T-helper 2 cell treated with Interferon-gamma antibody and Interleukin-4, amounts not matched to agents 5 μg/mL and 100 μg/mL, for 36 hours (primary cell): ENCODE measurements at regions not wholly inside any gene's neighbourhood (a gene's known extent, or its start where the extent isn't known, plus 50 kb on each side); places are given as distances from the start of the nearest gene placed in this dataset.
"Not testable (repeated sequence)": the region's sequence is repeated elsewhere in the genome, so short reads cannot be mapped to it uniquely, and the experiment has no call there.

Experiments
- DNase-seq: peaks from one replicate; pipeline ENCODE4 v3.0.0; 2021; ENCODE audit warnings: low spot score
- H3K27ac Mint-ChIP-seq: one replicate; pipeline ENCODE4 v1.8.0; 2021; ENCODE audit warnings: mild to moderate bottlenecking, mixed read lengths
- H3K27me3 Mint-ChIP-seq: one replicate; pipeline ENCODE4 v1.8.0; 2021; ENCODE audit warnings: low read depth, mixed read lengths
- H3K36me3 Mint-ChIP-seq: one replicate; pipeline ENCODE4 v1.8.0; 2021; ENCODE audit warnings: low read depth, mixed read lengths
- H3K4me1 Mint-ChIP-seq: one replicate; pipeline ENCODE4 v1.8.0; 2021; ENCODE audit warnings: low read depth, mixed read lengths
- H3K4me3 Mint-ChIP-seq: one replicate; pipeline ENCODE4 v1.8.0; 2022; ENCODE audit warnings: mild to moderate bottlenecking, moderate library complexity, mixed read lengths
- H3K9me3 Mint-ChIP-seq: one replicate; pipeline ENCODE4 v1.8.0; 2021; ENCODE audit warnings: mixed read lengths

DNA sequence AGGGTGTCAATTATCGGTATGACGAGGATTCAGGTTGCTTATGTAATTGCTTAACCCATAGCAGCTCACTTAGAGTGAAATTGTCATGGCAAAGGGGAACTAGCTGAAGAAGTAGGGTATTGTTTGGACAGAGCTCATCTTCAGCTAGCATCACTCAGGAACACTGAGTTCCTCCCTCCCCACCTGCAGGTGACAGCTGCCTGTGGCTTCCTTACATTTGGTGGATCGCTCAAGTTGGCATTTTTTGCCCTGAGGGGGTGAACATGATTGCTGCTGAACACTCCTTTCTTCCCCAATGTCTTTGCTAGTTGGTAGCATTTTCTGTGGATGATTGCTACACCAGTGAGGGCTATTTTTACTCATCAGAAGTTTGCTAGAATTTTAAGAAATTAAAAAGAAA, 86.7 kb upstream of the THUMPD2 start:
- no peak overlapping the region for H3K4me3 Mint-ChIP-seq
- peaks cover 5% of the 10 kb centered on the region for H3K9me3 Mint-ChIP-seq
- H3K27ac Mint-ChIP-seq: no peak overlapping the region
- no peaks in the 10 kb centered on the region for H3K4me1 Mint-ChIP-seq
- no peaks in the 10 kb centered on the region for H3K27me3 Mint-ChIP-seq
- no peaks in the 10 kb centered on the region for H3K36me3 Mint-ChIP-seq
- no peak for DNase-seq

DNA sequence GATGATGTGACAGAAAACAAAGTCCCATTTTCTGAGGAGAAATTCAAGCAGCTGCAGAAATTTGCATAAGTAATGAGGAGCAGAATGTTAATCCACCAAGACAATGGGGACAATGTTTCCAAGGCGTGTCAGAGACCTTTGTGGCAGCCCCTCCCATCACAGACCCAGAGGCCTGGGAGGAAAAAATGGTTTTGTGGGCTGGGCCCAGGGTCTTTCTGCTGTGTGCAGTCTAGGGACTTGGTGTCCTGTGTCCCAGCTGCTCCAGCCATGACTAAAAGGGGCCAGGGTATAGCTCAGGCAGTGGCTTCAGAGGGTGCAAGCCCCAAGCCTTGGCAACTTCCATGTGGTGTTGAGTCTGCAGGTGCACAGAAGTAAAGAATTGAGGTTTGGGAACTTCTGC, 84.6 kb upstream of the THUMPD2 start:
- H3K4me3 Mint-ChIP-seq, H3K4me1 Mint-ChIP-seq, H3K9me3 Mint-ChIP-seq, DNase-seq, H3K27me3 Mint-ChIP-seq, H3K27ac Mint-ChIP-seq, H3K36me3 Mint-ChIP-seq: not testable (repeated sequence)

DNA sequence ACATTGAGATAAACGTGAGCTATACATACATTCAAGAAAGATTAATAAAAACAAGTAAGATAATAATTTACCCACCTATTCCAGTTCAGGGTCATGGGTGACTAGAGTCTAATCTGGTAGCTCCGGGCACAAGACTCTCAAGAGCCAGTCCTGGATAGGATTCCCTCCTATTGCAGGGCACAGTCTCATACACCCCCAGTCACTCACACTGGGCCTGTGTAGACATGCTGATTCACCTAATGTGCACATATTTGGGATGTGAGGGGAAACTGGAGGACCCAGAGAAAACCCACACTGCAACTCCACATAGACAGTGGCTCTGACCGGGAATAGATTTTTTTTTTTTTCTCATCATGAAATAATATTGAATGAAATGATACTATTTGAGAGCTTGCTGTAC, 81.5 kb upstream of the THUMPD2 start:
- Mint-ChIP-seq H3K36me3 (no peaks in the 10 kb centered on the region), H3K27me3 (no peaks in the 10 kb centered on the region), H3K9me3 (peaks cover 5% of the 10 kb centered on the region), H3K4me1 (no peaks in the 10 kb centered on the region), H3K4me3 (no peak overlapping the region), H3K27ac (no peak overlapping the region)
- no peak for DNase-seq

DNA sequence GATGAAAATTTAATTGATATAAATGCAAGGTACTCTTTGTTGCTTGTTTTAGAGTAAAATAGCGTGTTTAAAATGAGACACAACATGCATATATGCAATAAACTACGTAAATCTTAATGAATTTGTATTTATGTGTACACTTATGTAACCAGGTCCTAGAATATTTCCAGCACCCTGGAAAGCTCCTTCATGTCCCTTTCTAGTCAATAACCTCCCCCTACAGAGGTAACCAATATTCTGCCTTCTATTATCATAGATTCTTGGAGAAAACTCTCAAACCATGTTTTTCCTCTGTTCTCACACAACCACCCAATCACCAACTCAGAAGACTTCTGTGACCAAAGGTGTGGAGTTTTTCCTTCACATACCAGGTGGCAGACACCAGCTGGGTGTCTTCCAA, 79.6 kb upstream of the THUMPD2 start:
- Mint-ChIP-seq H3K9me3 (peaks cover 5% of the 10 kb centered on the region), H3K4me3 (no peak overlapping the region), H3K36me3 (no peaks in the 10 kb centered on the region), H3K4me1 (no peaks in the 10 kb centered on the region), H3K27me3 (peaks cover 3% of the 10 kb centered on the region), H3K27ac (no peak overlapping the region)
- DNase-seq: no peak

DNA sequence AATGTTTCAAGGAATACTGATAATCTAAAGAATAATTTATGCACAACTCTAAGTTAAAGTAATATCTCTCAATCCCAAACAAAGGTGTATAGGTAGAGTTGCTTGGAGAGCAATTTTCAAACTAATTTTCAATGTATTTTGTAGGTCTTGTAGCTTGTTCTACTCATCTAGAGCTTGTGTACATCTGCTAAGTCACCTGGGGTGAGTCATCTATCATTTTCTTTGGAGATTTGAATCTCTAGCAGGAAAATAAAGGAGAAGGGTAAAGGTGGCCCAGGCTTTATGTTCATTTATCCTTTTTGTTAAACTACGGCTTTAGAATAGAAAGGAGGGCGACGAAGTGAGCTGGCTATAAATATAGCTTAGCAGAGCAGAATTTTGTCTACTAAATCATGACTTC, 76.8 kb upstream of the THUMPD2 start:
- Mint-ChIP-seq H3K4me1 (peaks cover 7% of the 10 kb centered on the region), H3K9me3 (no peaks in the 10 kb centered on the region), H3K27me3 (peaks cover 9% of the 10 kb centered on the region), H3K27ac (no peak overlapping the region), H3K36me3 (no peaks in the 10 kb centered on the region), H3K4me3 (no peak overlapping the region)
- no peak for DNase-seq

DNA sequence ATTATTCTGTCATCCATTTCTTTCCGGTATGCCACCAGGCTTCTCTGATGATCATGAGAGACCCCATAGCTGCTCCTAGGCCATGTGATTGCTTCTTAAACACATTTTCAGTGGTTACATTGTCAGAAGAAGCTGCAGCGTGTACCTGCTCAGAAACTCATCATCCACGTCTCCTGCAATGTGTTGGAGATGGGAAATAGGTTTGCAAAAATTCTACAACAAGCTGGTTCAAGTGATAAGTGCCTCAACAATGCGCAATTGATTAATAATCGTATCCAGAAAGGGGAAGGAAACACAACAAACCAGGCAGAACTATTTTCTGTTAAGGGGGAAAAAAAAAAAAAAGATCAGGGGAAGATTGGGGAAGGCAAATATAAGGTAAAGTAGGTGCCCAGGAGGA, 75.7 kb upstream of the THUMPD2 start:
- no peak overlapping the region for H3K27ac Mint-ChIP-seq
- DNase-seq: no peak
- H3K9me3 Mint-ChIP-seq: no peaks in the 10 kb centered on the region
- H3K27me3 Mint-ChIP-seq: peaks cover 11% of the 10 kb centered on the region
- no peak overlapping the region for H3K4me3 Mint-ChIP-seq
- H3K4me1 Mint-ChIP-seq: peaks cover 7% of the 10 kb centered on the region
- H3K36me3 Mint-ChIP-seq: no peaks in the 10 kb centered on the region

DNA sequence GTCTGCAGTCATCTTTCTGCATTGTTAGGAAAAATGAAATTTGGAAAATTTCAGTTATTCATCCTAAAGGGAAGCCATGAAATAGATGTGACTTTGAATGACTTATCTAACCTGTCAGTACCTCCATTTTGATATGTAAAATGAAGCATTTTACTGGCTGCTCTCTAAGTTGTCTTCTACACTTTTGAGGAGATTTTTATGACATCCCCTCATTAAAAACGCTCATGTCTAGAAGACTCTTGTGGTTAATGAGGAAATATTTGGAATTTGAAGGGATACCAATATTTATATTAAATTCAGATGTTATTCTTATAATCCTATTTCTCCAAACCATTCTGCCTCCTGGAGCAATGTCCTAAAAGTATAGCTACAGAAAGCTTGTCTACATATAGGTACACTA, 73.8 kb upstream of the THUMPD2 start:
- Mint-ChIP-seq H3K4me1 (peaks cover 7% of the 10 kb centered on the region), H3K9me3 (no peaks in the 10 kb centered on the region), H3K27me3 (peaks cover 15% of the 10 kb centered on the region), H3K27ac (no peak overlapping the region), H3K4me3 (no peak overlapping the region), H3K36me3 (no peaks in the 10 kb centered on the region)
- DNase-seq: no peak

- H3K27ac Mint-ChIP-seq: no peak overlapping the region
- H3K9me3 Mint-ChIP-seq: no peaks in the 10 kb centered on the region
- peaks cover 7% of the 10 kb centered on the region for H3K4me1 Mint-ChIP-seq
- peaks cover 15% of the 10 kb centered on the region for H3K27me3 Mint-ChIP-seq
- H3K4me3 Mint-ChIP-seq: no peak overlapping the region
- DNase-seq: no peak
- H3K36me3 Mint-ChIP-seq: no peaks in the 10 kb centered on the region
Observed at GRCh38 chr2:39851651-39852110, 72.6 kb upstream of the THUMPD2 start.

DNA sequence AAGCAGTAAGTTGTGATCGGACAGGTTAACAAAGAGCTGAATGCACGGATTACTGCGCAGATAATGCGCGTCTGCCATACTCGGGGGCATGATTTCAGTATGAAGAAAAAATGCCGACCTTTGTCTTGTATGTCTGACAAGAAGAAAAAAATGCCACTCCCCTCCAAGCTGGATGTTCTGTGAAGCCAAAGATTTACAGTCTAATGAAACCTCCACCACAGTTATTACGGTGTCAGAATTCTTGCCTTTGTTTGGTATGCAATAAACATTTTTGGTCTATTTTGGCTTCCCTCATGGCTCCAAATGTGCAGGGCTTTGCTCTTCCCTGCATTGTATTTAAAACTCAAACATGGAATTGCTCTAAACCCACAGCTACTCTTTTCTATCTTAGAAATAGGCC, 72.2 kb upstream of the THUMPD2 start:
- Mint-ChIP-seq H3K9me3 (no peaks in the 10 kb centered on the region), H3K4me3 (no peak overlapping the region), H3K27me3 (peaks cover 15% of the 10 kb centered on the region), H3K36me3 (no peaks in the 10 kb centered on the region), H3K27ac (no peak overlapping the region), H3K4me1 (peaks cover 7% of the 10 kb centered on the region)
- DNase-seq: no peak

- H3K27me3 Mint-ChIP-seq: peaks cover 15% of the 10 kb centered on the region
- H3K4me3 Mint-ChIP-seq: no peak overlapping the region
- H3K9me3 Mint-ChIP-seq: no peaks in the 10 kb centered on the region
- no peak for DNase-seq
- peaks cover 7% of the 10 kb centered on the region for H3K4me1 Mint-ChIP-seq
- no peak overlapping the region for H3K27ac Mint-ChIP-seq
- no peaks in the 10 kb centered on the region for H3K36me3 Mint-ChIP-seq
Observed at GRCh38 chr2:39849982-39850526, 71.0 kb upstream of the THUMPD2 start.

DNA sequence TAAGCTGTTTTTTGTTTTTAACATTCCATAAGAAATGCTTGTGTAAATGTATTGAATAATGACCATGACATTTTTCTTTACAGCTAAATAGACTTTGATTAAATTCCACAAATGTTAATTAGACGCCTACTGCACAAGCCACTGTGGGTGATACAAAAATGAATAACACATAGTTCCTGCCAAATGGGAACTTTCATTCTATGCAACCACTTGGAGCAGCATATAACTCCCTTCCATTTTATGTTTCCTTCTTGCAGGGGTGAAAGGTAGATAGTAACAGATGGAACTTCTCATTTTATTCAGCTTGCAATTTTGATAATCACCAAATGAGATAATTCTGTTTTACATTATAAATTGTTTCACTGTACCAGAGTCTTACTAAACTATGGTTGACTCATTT, 70.0 kb upstream of the THUMPD2 start:
- no peaks in the 10 kb centered on the region for H3K36me3 Mint-ChIP-seq
- no peak for DNase-seq
- no peak overlapping the region for H3K27ac Mint-ChIP-seq
- H3K9me3 Mint-ChIP-seq: no peaks in the 10 kb centered on the region
- H3K27me3 Mint-ChIP-seq: peaks cover 11% of the 10 kb centered on the region
- no peak overlapping the region for H3K4me3 Mint-ChIP-seq
- peaks cover 7% of the 10 kb centered on the region for H3K4me1 Mint-ChIP-seq

GRCh38 chr2:39845460-39846146, 66.5 kb upstream of the THUMPD2 start:
- Mint-ChIP-seq H3K9me3 (no peaks in the 10 kb centered on the region), H3K4me1 (no peaks in the 10 kb centered on the region), H3K27ac (no peak overlapping the region), H3K27me3 (peaks cover 6% of the 10 kb centered on the region), H3K4me3 (no peak overlapping the region), H3K36me3 (no peaks in the 10 kb centered on the region)
- DNase-seq: no peak

DNA sequence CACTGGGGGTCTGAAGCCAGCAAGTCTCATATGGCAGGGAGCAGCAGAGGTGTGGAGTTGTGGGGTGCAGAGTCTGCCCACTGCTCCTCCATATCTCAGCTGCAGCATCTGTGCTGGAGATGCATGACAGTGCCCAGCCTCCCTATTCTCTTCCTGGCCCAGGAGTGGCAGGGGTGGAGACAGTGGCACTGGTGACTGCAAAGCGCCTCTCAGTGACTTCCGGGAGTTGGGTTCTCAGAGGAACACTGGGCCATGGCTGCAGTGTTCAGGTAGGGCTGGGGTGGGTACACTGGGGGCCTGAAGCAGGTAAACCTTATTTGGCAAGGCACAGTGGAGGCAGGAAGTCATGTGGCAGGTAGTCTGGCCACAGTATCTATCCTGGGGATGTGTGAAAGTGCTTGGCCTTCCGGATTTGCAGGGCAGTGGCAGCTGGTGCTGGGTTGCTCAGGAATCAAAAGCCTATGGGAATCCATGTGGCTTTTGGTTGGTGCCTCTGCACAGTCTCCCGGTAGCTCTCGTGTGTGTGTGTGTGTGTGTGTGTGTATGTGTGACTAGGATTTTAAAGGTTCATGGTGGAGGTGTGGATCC, 60.3 kb upstream of the THUMPD2 start:
- no peaks in the 10 kb centered on the region for H3K36me3 Mint-ChIP-seq
- H3K9me3 Mint-ChIP-seq: peaks cover 4% of the 10 kb centered on the region
- H3K4me1 Mint-ChIP-seq: no peaks in the 10 kb centered on the region
- H3K4me3 Mint-ChIP-seq: no peak overlapping the region
- DNase-seq: no peak
- H3K27me3 Mint-ChIP-seq: peaks cover 4% of the 10 kb centered on the region
- no peak overlapping the region for H3K27ac Mint-ChIP-seq

GRCh38 chr2:39838589-39838988, 59.5 kb upstream of the THUMPD2 start:
- Mint-ChIP-seq H3K4me1 (no peaks in the 10 kb centered on the region), H3K36me3 (no peaks in the 10 kb centered on the region), H3K27me3 (peaks cover 4% of the 10 kb centered on the region)

More at GRCh38 chr2:39838589-39838988, 59.5 kb upstream of the THUMPD2 start:
- Mint-ChIP-seq H3K27ac (no peak overlapping the region), H3K9me3 (peaks cover 4% of the 10 kb centered on the region), H3K4me3 (no peak overlapping the region)
- DNase-seq: no peak
